ENCODE measurements at regions not wholly inside any gene's neighbourhood (a gene's known extent, or its start where the extent isn't known, plus 50 kb on each side); places are given as distances from the start of the nearest gene placed in this dataset.

- no peak overlapping the region for H4K5ac ChIP-seq (ENCODE audit: insufficient read length, low read depth, low read length)
- FAIRE-seq (no peak), DNase-seq (ENCODE audit: low read depth in 1 of 2, low spot score in 2 of 2) (no peak)
- ChIA-PET CTCF (ENCODE audit: partially characterized antibody) (interaction anchor here (0.8 to 0.9 kb wide), 2 partner anchors 9 kb away, joined by 3 read pairs; no protein-coding TSS in a partner anchor), POLR2A (ENCODE audit: partially characterized antibody) (interaction anchor here (1.5 kb wide), 1 partner anchor 8 kb away, joined by 3 read pairs; no protein-coding TSS in a partner anchor)
- H3K23me2 ChIP-seq (ENCODE audit: low read depth, low read length): no peaks in the 10 kb centered on the region
- peak overlapping the region; percentile 67; the same call in 1 of the 2 replicates for H2BK20ac ChIP-seq (ENCODE audit: low read length)
- H2BK5ac ChIP-seq (ENCODE audit: low read depth, low read length): peak overlapping the region; percentile 28; the same call in 1 of the 2 replicates
- no peak overlapping the region for H3K9ac ChIP-seq (replicated peaks in 1 of 4; ENCODE audit: extremely low read depth in 1 of 4, low read depth in 3 of 4, low read length in 3 of 4)
- 86% methylated on average over 3 of the region's 3 CpGs; no CpG with 5 or more reads in 1 of the 2 experiments for WGBS, 2 experiments (ENCODE audit: extremely low coverage in 1 of 2, insufficient coverage in 1 of 2, insufficient read length in 1 of 2, insufficient replicate concordance in 2 of 2, low coverage in 1 of 2, low lambda C conversion rate in 2 of 2, missing lambda C conversion rate in 1 of 2)
- H3K9me3 ChIP-seq (ENCODE audit: insufficient read depth in 2 of 2, low read depth in 1 of 2, low read length in 1 of 2): no peaks in the 10 kb centered on the region
- H3K14ac ChIP-seq (ENCODE audit: insufficient read length): no peak overlapping the region
- H4K20me1 ChIP-seq (replicated peaks in 1 of 2; ENCODE audit: control insufficient read depth in 1 of 2, insufficient read depth in 2 of 2, low read length in 2 of 2): no peaks in the 10 kb centered on the region
- H3K27ac ChIP-seq (ENCODE audit: low read depth, low read length): peak overlapping the region; percentile 76; the same call in 1 of the 2 replicates
- no peak overlapping the region for H3K23ac ChIP-seq (ENCODE audit: insufficient read length)
- no peak overlapping the region for H4K8ac ChIP-seq (ENCODE audit: extremely low read depth, insufficient read depth, low read length)
- H3K4ac ChIP-seq (replicated peaks; ENCODE audit: insufficient read length, low read depth, low read length): no peak overlapping the region
- TF ChIP-seq RXRA (IDR thresholded peaks at IDR 0.05; ENCODE audit: insufficient read depth, low read depth, low read length): no peak
- TF ChIP-seq BACH1 (IDR thresholded peaks at IDR 0.05; ENCODE audit: low read length): no peak
- TF ChIP-seq KDM4A (IDR thresholded peaks at IDR 0.05; ENCODE audit: low read depth, low read length, severe bottlenecking): no peak
- TF ChIP-seq YY1 (IDR thresholded peaks at IDR 0.05; ENCODE audit: low read depth, low read length): no peak
- TF ChIP-seq TAF1 (IDR thresholded peaks at IDR 0.05; ENCODE audit: low read depth, low read length): no peak
- TF ChIP-seq BRCA1 (IDR thresholded peaks at IDR 0.05; ENCODE audit: low read depth, low read length): no peak
- no peak for TF ChIP-seq GTF2F1 (IDR thresholded peaks at IDR 0.05; ENCODE audit: borderline replicate concordance, low read depth, low read length)
- TF ChIP-seq SP1 (IDR thresholded peaks at IDR 0.05; ENCODE audit: low read depth, low read length): no peak
- TF ChIP-seq MAX (IDR thresholded peaks at IDR 0.05): no peak
- no peak for TF ChIP-seq CREB1 (IDR thresholded peaks at IDR 0.05)
- TF ChIP-seq ZNF274 (IDR thresholded peaks at IDR 0.05; ENCODE audit: borderline replicate concordance, extremely low read depth, low read length): no peak
- TF ChIP-seq GABPA (IDR thresholded peaks at IDR 0.05; ENCODE audit: borderline replicate concordance, insufficient read depth, low read length): no peak
- TF ChIP-seq SIX5 (IDR thresholded peaks at IDR 0.05; ENCODE audit: low read depth, low read length): no peak
- no peak overlapping the region for H2BK15ac ChIP-seq (ENCODE audit: low read length)
- no peaks in the 10 kb centered on the region for H3K79me1 ChIP-seq (ENCODE audit: low read depth, low read length)
- H3K79me2 ChIP-seq (ENCODE audit: control insufficient read depth in 1 of 2, insufficient read depth in 2 of 2, low read length in 2 of 2): no peaks in the 10 kb centered on the region
- H3K18ac ChIP-seq (ENCODE audit: extremely low read depth, low read length): peak overlapping the region; percentile 28; the same call in 1 of the 2 replicates
- H3K4me3 ChIP-seq (ENCODE audit: extremely low read depth in 1 of 4, insufficient read depth in 2 of 4, low read depth in 3 of 4, low read length in 4 of 4): peak overlapping the region in 1 of 4 experiments; percentile 15; a peak in 1 of 8 replicates
- H3K56ac ChIP-seq (replicated peaks; ENCODE audit: insufficient read length, low read depth, low read length): no peak overlapping the region
- H2BK12ac ChIP-seq (ENCODE audit: low read depth, low read length): peak overlapping the region; percentile 80; the same call in 1 of the 2 replicates
- H2AK5ac ChIP-seq (ENCODE audit: low read depth, low read length): peak overlapping the region; percentile 65; the same call in 1 of the 2 replicates
- no peak overlapping the region for H2BK120ac ChIP-seq (replicated peaks; ENCODE audit: low read depth, low read length)
- H3K27me3 ChIP-seq (replicated peaks in 1 of 4; ENCODE audit: control insufficient read depth in 3 of 4, extremely low read depth in 1 of 4, insufficient read depth in 3 of 4, low read length in 3 of 4): no peaks in the 10 kb centered on the region
- no peaks in the 10 kb centered on the region; a peak in 1 of 8 replicates for H3K36me3 ChIP-seq (ENCODE audit: control insufficient read depth in 2 of 4, insufficient read depth in 4 of 4, low read length in 3 of 4)
- H2AFZ ChIP-seq (ENCODE audit: low read length): no peak overlapping the region
- peaks cover 0 to 12% (median 7%) of the 10 kb centered on the region in 4 experiments; a peak in 5 of 7 replicates for H3K4me1 ChIP-seq (replicated peaks in 1 of 4; ENCODE audit: control insufficient read depth in 3 of 4, insufficient read depth in 4 of 4, low read length in 3 of 4)
- H3K4me2 ChIP-seq (ENCODE audit: insufficient read depth in 1 of 2, low read depth in 2 of 2, low read length in 2 of 2): no peak overlapping the region
- no peak overlapping the region for H4K91ac ChIP-seq (replicated peaks; ENCODE audit: insufficient read length, low read length)
These were observed 158.0 kb upstream of the CENPW start for GRCh38 chr6:126181890-126182289.

Data from H1 (cell line).